ENCODE measurements at regions not wholly inside any gene's neighbourhood (a gene's known extent, or its start where the extent isn't known, plus 50 kb on each side); places are given as distances from the start of the nearest gene placed in this dataset.

DNA sequence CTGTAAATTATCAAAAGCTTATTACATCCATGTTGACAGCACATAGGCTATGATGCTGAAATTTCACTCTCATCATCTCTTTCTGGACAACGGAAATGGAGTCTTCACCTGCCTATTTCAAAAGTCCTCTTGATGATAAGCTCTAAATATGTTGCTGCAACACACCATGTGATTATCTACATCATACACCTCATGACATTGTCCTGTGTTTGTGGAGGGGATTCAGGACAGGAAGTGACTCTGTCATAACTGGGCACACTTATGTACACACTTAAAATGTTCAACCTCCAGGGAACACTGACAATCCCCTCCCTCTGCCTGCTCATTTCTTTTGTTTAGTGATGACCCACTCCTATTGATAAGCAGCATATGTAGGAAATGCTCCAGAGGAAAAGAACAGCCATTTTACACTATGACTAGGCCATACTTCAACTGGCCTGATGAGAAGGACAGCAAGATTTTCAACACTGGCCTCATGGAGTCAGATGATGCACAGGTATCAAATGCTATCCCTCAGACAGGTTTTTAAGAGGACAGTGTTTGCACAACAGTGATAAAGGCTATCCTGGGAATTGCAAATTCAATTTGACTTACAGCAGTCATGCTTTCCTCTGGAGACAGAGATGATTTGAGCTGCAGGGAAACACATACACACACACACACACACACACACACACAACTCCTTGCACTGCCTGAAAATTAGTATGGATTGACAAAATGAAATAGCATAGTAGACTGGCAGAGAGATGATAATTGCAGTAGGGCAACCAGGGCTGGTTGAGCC, 163.3 kb upstream of the RASGEF1B start:
- TF ChIP-seq POLR2A (IDR thresholded peaks at IDR 0.05; ENCODE audit: low read depth, low read length) (no peak), TAF1 (IDR thresholded peaks at IDR 0.05; ENCODE audit: borderline replicate concordance, low read depth, low read length) (no peak)
